ENCODE measurements at regions not wholly inside any gene's neighbourhood (a gene's known extent, or its start where the extent isn't known, plus 50 kb on each side); places are given as distances from the start of the nearest gene placed in this dataset.

GRCh38 chr21:36641886-36642285 lies 57.0 kb upstream of the SIM2 start:
- Mint-ChIP-seq H3K4me3 (no peak overlapping the region), H3K9me3 (no peaks in the 10 kb centered on the region), H3K4me1 (no peaks in the 10 kb centered on the region), H3K36me3 (ENCODE audit: low read depth) (no peaks in the 10 kb centered on the region), H3K27me3 (peaks cover 10% of the 10 kb centered on the region), H3K27ac (no peak overlapping the region)
- no peak for DNase-seq
- TF ChIP-seq CTCF (IDR thresholded peaks at IDR 0.05) = no peak
- ATAC-seq (ENCODE audit: low read depth) = no peak
- intact Hi-C loops (cut with micrococcal nuclease) = no loop called here
- POLR2A ChIA-PET = no interaction called here
- CTCF ChIA-PET = interaction anchor here (1.7 kb wide), 1 partner anchor 11 kb away, joined by 6 read pairs; no protein-coding TSS in a partner anchor

GRCh38 chr21:36642777-36643176 lies 56.1 kb upstream of the SIM2 start:
- ChIA-PET POLR2A (no interaction called here), CTCF (no interaction called here)
- ATAC-seq (ENCODE audit: low read depth) (no peak), DNase-seq (no peak)
- Mint-ChIP-seq H3K27me3 (peaks cover 16% of the 10 kb centered on the region), H3K36me3 (ENCODE audit: low read depth) (no peaks in the 10 kb centered on the region), H3K4me3 (no peak overlapping the region), H3K4me1 (no peaks in the 10 kb centered on the region), H3K27ac (no peak overlapping the region), H3K9me3 (no peaks in the 10 kb centered on the region)
- intact Hi-C loops (cut with micrococcal nuclease) = no loop called here
- TF ChIP-seq CTCF (IDR thresholded peaks at IDR 0.05) = no peak

- no peaks in the 10 kb centered on the region for H3K9me3 Mint-ChIP-seq
- H3K36me3 Mint-ChIP-seq (ENCODE audit: low read depth) = no peaks in the 10 kb centered on the region
- no peak overlapping the region for H3K27ac Mint-ChIP-seq
- no peaks in the 10 kb centered on the region for H3K4me1 Mint-ChIP-seq
- peaks cover 18% of the 10 kb centered on the region for H3K27me3 Mint-ChIP-seq
- no peak for ATAC-seq (ENCODE audit: low read depth)
- TF ChIP-seq CTCF (IDR thresholded peaks at IDR 0.05) = no peak
- intact Hi-C loops (cut with micrococcal nuclease) = no loop called here
- ChIA-PET POLR2A (no interaction called here), CTCF (no interaction called here)
- H3K4me3 Mint-ChIP-seq = no peak overlapping the region
- no peak for DNase-seq
These were observed 55.3 kb upstream of the SIM2 start for GRCh38 chr21:36643374-36644250.

GRCh38 chr21:36646011-36646410 lies 52.9 kb upstream of the SIM2 start:
- no peak overlapping the region for H3K4me3 Mint-ChIP-seq
- H3K27me3 Mint-ChIP-seq = peaks cover 22% of the 10 kb centered on the region
- CTCF ChIA-PET = no interaction called here
- POLR2A ChIA-PET = no interaction called here
- H3K9me3 Mint-ChIP-seq = peaks cover 2% of the 10 kb centered on the region
- intact Hi-C loops (cut with micrococcal nuclease) = no loop called here
- no peak for TF ChIP-seq CTCF (IDR thresholded peaks at IDR 0.05)
- H3K27ac Mint-ChIP-seq = no peak overlapping the region
- no peak for ATAC-seq (ENCODE audit: low read depth)
- DNase-seq = no peak
- H3K4me1 Mint-ChIP-seq = no peaks in the 10 kb centered on the region
- no peaks in the 10 kb centered on the region for H3K36me3 Mint-ChIP-seq (ENCODE audit: low read depth)

GRCh38 chr21:36646645-36647044 lies 52.3 kb upstream of the SIM2 start:
- POLR2A ChIA-PET = no interaction called here
- DNase-seq (no peak), ATAC-seq (ENCODE audit: low read depth) (no peak)
- Mint-ChIP-seq H3K36me3 (ENCODE audit: low read depth) (no peaks in the 10 kb centered on the region), H3K27ac (no peak overlapping the region), H3K4me1 (no peaks in the 10 kb centered on the region), H3K4me3 (no peak overlapping the region), H3K9me3 (peaks cover 2% of the 10 kb centered on the region), H3K27me3 (peaks cover 22% of the 10 kb centered on the region)
- intact Hi-C loops (cut with micrococcal nuclease) = no loop called here
- no peak for TF ChIP-seq CTCF (IDR thresholded peaks at IDR 0.05)
- CTCF ChIA-PET = no interaction called here

Data from activated B cell treated with CpG ODN at 0.5 μM for 24 hours (primary cell).